ENCODE measurements at regions not wholly inside any gene's neighbourhood (a gene's known extent, or its start where the extent isn't known, plus 50 kb on each side); places are given as distances from the start of the nearest gene placed in this dataset.
A peak's percentile ranks its signal among the peaks of the same experiment; 100 is the strongest.

GRCh38 chr18:45119876-45120275, 439.2 kb downstream of the SETBP1 start:
- no peak for DNase-seq (ENCODE audit: low read depth in 2 of 2)

DNA sequence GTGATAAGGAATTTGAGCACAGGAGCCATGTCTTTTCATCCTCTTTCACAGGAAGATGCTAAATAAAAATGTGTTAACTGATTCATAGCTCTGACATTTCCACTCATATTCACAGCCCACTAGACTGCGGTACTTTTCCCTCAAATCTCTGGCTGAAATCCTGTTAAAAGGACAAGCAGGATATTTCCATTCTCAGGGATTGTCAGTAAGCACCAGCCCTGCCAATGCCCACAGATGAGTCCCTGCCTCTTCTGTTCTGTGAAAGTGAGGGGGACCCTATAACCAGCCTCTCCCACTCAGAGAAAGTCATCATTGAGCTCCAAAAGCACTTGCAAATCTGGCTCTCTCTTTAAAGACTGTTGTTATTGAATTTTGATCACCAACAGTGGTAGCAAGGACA, 440.5 kb downstream of the SETBP1 start:
- DNase-seq (ENCODE audit: low read depth in 2 of 2): no peak

- DNase-seq (ENCODE audit: low read depth in 2 of 2): no peak
Measured at GRCh38 chr18:45122506-45122905, 441.8 kb downstream of the SETBP1 start.

- no peak for DNase-seq (ENCODE audit: low read depth in 2 of 2)
Measured at GRCh38 chr18:45127405-45127804, 446.7 kb downstream of the SETBP1 start.

DNA sequence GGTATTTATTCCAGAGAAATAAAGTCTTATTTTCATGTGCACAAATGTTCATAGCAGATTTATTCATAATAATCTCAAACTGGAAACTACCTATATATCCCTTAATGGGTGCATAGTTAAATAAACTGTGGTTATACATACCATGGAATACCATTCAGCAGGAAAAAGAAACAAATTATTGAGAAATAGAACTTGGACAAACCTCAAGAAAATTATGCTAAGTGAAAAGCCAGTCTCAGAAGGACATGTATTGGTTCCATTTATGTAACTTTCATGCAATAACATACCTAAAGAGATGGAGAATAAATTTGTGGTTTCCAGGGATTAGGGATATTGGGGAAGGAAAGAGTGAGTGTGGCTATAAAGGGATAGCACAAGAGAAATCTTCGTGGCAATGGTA, 452.6 kb downstream of the SETBP1 start:
- DNase-seq (ENCODE audit: low read depth in 2 of 2): no peak

GRCh38 chr18:45136381-45137086, 455.8 kb downstream of the SETBP1 start:
- no peak for DNase-seq (ENCODE audit: low read depth in 2 of 2)

DNA sequence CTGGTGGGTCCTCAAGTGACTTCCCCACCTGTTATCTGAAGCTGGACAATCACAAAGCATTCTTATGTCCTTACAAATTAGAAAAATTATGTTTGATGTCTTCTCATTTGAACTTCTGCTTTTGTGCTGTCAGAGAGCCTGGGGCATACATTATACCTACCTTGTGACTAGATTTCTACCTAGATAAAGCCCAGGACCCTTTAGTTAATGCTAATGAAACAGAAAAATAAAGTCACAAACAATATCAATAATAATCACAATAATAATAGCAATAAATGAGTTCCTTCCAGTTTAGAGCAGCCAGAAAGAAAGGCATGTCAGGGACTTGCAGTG, 456.4 kb downstream of the SETBP1 start:
- DNase-seq (ENCODE audit: low read depth in 2 of 2): no peak

GRCh38 chr18:45139478-45139877, 458.8 kb downstream of the SETBP1 start:
- DNase-seq (ENCODE audit: low read depth in 2 of 2): no peak

DNA sequence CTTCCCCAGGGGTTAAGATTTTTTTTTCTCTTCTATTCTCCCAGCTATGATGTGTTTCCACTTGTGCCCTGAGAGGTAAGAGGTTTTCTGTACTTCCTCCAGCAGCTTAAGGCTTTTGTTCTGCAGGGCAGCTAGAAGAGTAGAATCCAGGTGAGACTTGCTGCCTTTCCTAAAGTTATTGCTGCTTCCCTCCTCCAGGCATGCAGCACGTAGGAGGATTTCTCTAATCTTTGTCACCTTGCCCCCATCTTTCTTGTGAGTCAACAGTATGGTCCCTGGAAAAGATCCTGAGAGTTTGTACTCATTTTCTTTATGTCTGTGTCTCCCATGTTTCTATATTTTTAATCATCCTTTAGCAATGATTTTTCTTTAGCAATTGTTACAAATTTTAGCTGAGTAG, 462.2 kb downstream of the SETBP1 start:
- DNase-seq (ENCODE audit: low read depth in 2 of 2): no peak

DNA sequence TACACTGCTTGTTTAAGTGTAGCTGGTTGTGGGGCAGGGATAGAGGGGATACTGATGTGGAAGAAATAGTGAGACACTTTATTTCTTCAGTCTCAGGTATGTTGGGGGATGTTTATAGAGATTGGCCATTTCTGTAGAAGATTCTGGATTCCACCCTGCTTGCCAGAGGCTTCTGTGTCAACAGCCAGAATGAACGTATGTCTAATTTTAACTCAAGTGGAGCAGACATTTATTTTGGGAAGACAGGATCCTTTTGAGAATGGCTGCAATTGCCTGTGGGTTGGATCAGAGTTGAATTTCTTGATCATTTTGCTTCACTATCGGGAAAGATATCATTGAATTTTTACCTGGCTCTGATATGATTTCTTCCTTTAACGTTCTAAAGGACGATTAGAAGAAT, 465.6 kb upstream of the SLC14A2 start:
- DNase-seq (ENCODE audit: low read depth in 2 of 2): no peak

GRCh38 chr18:45151645-45152044, 463.6 kb upstream of the SLC14A2 start:
- DNase-seq (ENCODE audit: low read depth in 2 of 2): no peak

DNA sequence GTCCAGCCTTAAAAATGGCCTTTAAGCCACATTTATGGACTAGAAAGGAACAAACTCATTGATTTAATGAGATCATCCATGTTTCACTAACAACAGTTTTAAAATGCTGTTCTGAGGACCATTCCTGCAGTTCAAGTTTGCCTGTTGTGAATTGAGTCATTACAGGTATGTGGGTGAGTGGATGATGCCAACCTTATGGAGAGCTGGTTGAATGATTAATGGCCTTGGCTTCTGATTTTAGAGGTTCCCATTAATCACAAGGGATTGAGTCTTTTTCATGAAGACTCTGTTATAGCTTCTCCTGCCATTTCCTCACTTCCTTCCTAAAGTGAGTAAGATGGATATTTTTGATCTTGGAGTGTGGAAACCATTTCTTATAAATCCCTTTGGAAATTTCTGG, 459.8 kb upstream of the SLC14A2 start:
- DNase-seq (ENCODE audit: low read depth in 2 of 2): no peak

- DNase-seq (ENCODE audit: low read depth in 2 of 2): no peak
Measured at GRCh38 chr18:45156946-45157345, 458.3 kb upstream of the SLC14A2 start.

- no peak for DNase-seq (ENCODE audit: low read depth in 2 of 2)
Measured at GRCh38 chr18:45157576-45157975, 457.7 kb upstream of the SLC14A2 start.

GRCh38 chr18:45161850-45162249, 453.4 kb upstream of the SLC14A2 start:
- no peak for DNase-seq (ENCODE audit: low read depth in 2 of 2)

DNA sequence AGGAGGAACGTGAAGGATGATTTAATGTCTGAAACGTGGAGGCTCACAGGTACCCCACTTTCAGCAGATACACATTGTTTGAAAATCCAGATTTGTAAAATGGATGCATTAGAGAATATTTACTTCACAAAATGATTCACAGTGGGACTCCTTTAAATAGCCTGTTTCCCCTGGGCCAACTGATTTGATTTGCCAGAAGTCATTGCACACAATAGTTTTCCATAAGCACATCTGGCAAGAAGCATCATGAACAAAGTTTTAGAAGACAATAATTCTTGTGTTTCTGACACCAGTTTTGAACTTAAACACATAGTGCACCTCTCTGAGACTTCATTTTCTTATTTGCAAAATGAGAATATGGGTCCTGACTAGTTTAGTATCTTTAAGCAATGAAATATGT, 451.4 kb upstream of the SLC14A2 start:
- no peak for DNase-seq (ENCODE audit: low read depth in 2 of 2)

- peak in 1 of 2 experiments; percentile 38 for DNase-seq (ENCODE audit: low read depth in 2 of 2)
Measured at GRCh38 chr18:45164551-45164950, 450.7 kb upstream of the SLC14A2 start.

DNA sequence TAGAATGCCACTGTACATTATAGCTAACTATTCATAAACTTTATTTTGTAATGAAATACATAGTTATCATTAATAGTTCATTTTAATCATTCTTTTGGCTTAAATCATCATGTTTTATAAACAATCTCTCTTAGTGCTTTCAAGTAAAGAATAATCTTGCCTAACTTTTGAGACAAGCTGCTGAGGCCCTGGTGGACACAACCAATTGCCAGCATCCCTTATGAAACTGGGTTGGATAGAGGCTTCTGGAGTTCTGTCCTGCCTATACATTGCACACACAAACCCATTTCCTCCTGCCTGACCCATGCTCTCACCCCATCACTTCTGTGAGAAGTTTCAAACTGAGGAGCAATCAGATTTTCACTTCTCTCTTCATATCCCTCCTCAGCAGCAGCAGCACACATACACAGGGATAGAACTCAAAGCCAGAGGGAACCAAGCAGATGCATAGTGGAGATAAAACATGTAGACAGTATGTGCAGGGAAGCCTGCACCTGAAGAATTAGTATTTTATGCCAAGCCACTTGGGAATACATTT, 450.0 kb upstream of the SLC14A2 start:
- no peak for DNase-seq (ENCODE audit: low read depth in 2 of 2)

- DNase-seq (ENCODE audit: low read depth in 2 of 2): no peak
Measured at GRCh38 chr18:45165871-45166270, 449.4 kb upstream of the SLC14A2 start.

DNA sequence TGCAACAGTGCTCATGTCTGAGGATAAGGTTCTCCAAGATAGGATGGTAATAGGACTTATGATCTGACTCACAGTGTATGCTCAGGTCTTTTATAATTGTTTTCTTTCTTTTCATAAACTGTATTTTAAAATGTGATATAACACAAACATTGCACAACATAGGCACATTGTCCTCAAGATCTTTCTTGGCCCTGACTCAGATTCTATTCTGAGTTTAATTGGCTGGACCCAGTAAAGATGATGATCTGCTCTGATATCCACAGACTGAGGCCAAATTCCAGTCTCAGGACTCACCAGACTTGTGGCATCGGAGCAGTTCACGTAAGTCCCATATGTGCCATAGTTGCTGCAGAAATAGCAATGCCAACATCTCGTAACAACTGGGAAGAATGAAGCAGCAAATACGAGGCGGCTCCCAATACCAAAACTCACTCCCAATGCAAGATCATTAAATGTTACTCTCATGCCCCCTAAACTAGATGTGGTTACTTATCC, 448.9 kb upstream of the SLC14A2 start:
- peak; percentile 58 to 61 for DNase-seq (ENCODE audit: low read depth in 2 of 2)

GRCh38 chr18:45166836-45167551, 448.3 kb upstream of the SLC14A2 start:
- no peak for DNase-seq (ENCODE audit: low read depth in 2 of 2)

- DNase-seq (ENCODE audit: low read depth in 2 of 2): no peak
Measured at GRCh38 chr18:45167631-45168280, 447.5 kb upstream of the SLC14A2 start.

Data from fibroblast of skin of left biceps (primary cell).